ENCODE measurements at regions not wholly inside any gene's neighbourhood (a gene's known extent, or its start where the extent isn't known, plus 50 kb on each side); places are given as distances from the start of the nearest gene placed in this dataset.

- TF ChIP-seq CTCF (conservative IDR thresholded peaks at IDR 0.05) (no peak), ZFX (IDR thresholded peaks at IDR 0.05) (no peak)
These were observed 328.5 kb downstream of the EPM2A start for GRCh38 chr6:145406783-145407182.

Data from C4-2B (cell line).